PC-9 (cell line): ENCODE measurements at regions not wholly inside any gene's neighbourhood (a gene's known extent, or its start where the extent isn't known, plus 50 kb on each side); places are given as distances from the start of the nearest gene placed in this dataset.
"Not testable (repeated sequence)": the region's sequence is repeated elsewhere in the genome, so short reads cannot be mapped to it uniquely, and the experiment has no call there.

Source experiments
- BruUV-seq: library from RNA; stranded (reverse); fragments of 400-500 nt; replicated peaks from 2 replicates; lab custom pipeline; 2021; lab: Mats Ljungman, UMichigan
- CTCF ChIA-PET: fragments of 300-600 bp; sonication (Branson Sonifier 250); formaldehyde crosslinking; loops from one replicate; lab custom pipeline; 2022; ENCODE audit warnings: antibody characterized with exemption; lab: Charles Lee
- POLR2A ChIA-PET: fragments of 300-600 bp; sonication (Branson Sonifier 250); formaldehyde crosslinking; loops from one replicate; lab custom pipeline; 2022; ENCODE audit warnings: antibody characterized with exemption; ENCODE audit not compliant: unreplicated experiment; lab: Charles Lee
- DNase-seq, 2 experiments: peaks; one replicate each; pipeline versions ENCODE4 v3.0.0 to v3.0.0-alpha.2; 2015 to 2022; ENCODE audit warnings: mixed read lengths in 1 of 2
- H2AFZ ChIP-seq: fragments of 200-600 bp; sonication (generic); 2 replicates; pipeline ENCODE4 v1.8.1; 2017; ENCODE audit warnings: antibody characterized with exemption
- H3F3A ChIP-seq: fragments of 200-600 bp; sonication (generic); 2 replicates; pipeline ENCODE4 v1.8.1; 2017; ENCODE audit warnings: antibody characterized with exemption, mild to moderate bottlenecking, low read depth; ENCODE audit not compliant: insufficient read depth
- H3K27ac ChIP-seq: fragments of 200-600 bp; sonication (generic); 2 replicates; pipeline ENCODE4 v1.6.1; 2016; ENCODE audit warnings: mixed run types
- H3K27me3 ChIP-seq: fragments of 200-600 bp; sonication (generic); 2 replicates; pipeline ENCODE4 v1.6.1; 2016; ENCODE audit warnings: low read depth, mixed run types; ENCODE audit not compliant: insufficient read depth
- H3K36me3 ChIP-seq: fragments of 200-600 bp; sonication (generic); 2 replicates; pipeline ENCODE4 v1.6.1; 2016; ENCODE audit warnings: low read depth, mixed run types
- H3K4me1 ChIP-seq: fragments of 200-600 bp; sonication (generic); replicated peaks from 2 replicates; pipeline ENCODE4 v1.6.1; 2016; ENCODE audit warnings: mixed run types; ENCODE audit not compliant: insufficient read depth
- H3K4me2 ChIP-seq: fragments of 200-600 bp; sonication (generic); 2 replicates; pipeline ENCODE4 v1.6.1; 2017; ENCODE audit warnings: mixed run types
- H3K4me3 ChIP-seq: fragments of 200-600 bp; sonication (generic); 2 replicates; pipeline ENCODE4 v1.6.1; 2016; ENCODE audit warnings: mixed run types
- H3K79me2 ChIP-seq: fragments of 200-600 bp; sonication (generic); 2 replicates; pipeline ENCODE4 v1.6.1; 2017; ENCODE audit warnings: low read depth, mixed run types
- H3K9me2 ChIP-seq: fragments of 200-600 bp; sonication (generic); 2 replicates; pipeline ENCODE4 v1.8.1; 2017; ENCODE audit warnings: mild to moderate bottlenecking; ENCODE audit not compliant: insufficient read depth
- H3K9me3 ChIP-seq: fragments of 200-600 bp; sonication (generic); 2 replicates; pipeline ENCODE4 v1.8.1; 2016; ENCODE audit warnings: low read depth; ENCODE audit not compliant: insufficient read depth
- H4K20me1 ChIP-seq: fragments of 200-600 bp; sonication (generic); 2 replicates; pipeline ENCODE4 v1.8.1; 2017; ENCODE audit not compliant: insufficient read depth
- EZH2 ChIP-seq: fragments of 200-600 bp; sonication (generic); IDR thresholded peaks from 2 replicates; pipeline ENCODE4 v1.8.0; 2017; ENCODE audit warnings: antibody characterized with exemption, low read depth
- intact Hi-C: fragments of 100-400 bp; cut with micrococcal nuclease; formaldehyde crosslinking; loops from one replicate; pipeline ENCODE4 v1.10.0; 2022; ENCODE audit not compliant: unreplicated experiment
- TF ChIP-seq, protein P1 (sequence below): fragments of 200-600 bp; sonication (generic); conservative IDR thresholded peaks from 2 replicates; pipeline ENCODE4 v1.6.1; 2017; ENCODE audit warnings: mixed run types, antibody characterized with exemption, mild to moderate bottlenecking, moderate library complexity

DNA sequence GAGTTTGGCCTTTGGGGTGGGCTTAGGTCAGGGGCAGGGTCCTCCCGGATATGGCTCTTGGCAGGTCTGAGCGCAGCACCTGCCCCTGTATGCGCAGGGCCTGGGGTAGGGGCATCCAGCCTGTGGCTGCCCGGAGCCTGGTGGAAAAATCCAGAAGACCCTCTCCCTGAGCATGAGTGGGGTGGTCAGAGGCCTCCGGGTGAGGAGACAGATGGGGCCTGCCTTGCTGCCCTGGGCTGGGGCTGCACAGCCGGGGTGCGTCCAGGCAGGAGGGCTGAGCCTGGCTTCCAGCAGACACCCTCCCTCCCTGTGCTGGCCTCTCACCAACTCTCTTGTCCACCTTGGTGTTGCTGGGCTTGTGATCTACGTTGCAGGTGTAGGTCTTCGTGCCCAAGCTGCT lies 99.1 kb downstream of the TMEM121 start:
- POLR2A ChIA-PET, CTCF ChIA-PET, H3F3A ChIP-seq, H3K4me3 ChIP-seq, DNase-seq, H3K79me2 ChIP-seq, H3K4me2 ChIP-seq, H3K9me3 ChIP-seq, H3K36me3 ChIP-seq, H3K4me1 ChIP-seq, H3K27me3 ChIP-seq, H3K27ac ChIP-seq, H3K9me2 ChIP-seq, H2AFZ ChIP-seq, intact Hi-C loops, BruUV-seq, H4K20me1 ChIP-seq: not testable (repeated sequence)

- H3F3A ChIP-seq, H3K4me2 ChIP-seq, intact Hi-C loops, H3K36me3 ChIP-seq, H3K79me2 ChIP-seq, H3K27me3 ChIP-seq, H3K27ac ChIP-seq, H2AFZ ChIP-seq, CTCF ChIA-PET, H3K9me3 ChIP-seq, POLR2A ChIA-PET, H3K4me3 ChIP-seq, H3K9me2 ChIP-seq, DNase-seq, BruUV-seq, H3K4me1 ChIP-seq, H4K20me1 ChIP-seq: not testable (repeated sequence)
These were observed 99.7 kb downstream of the TMEM121 start for GRCh38 chr14:105626111-105626510.

- H4K20me1 ChIP-seq, H3K36me3 ChIP-seq, CTCF ChIA-PET, H3K27me3 ChIP-seq, BruUV-seq, H2AFZ ChIP-seq, intact Hi-C loops, DNase-seq, H3K4me3 ChIP-seq, H3K4me2 ChIP-seq, H3K9me2 ChIP-seq, H3K27ac ChIP-seq, POLR2A ChIA-PET, H3F3A ChIP-seq, H3K4me1 ChIP-seq, H3K79me2 ChIP-seq, H3K9me3 ChIP-seq: not testable (repeated sequence)
These were observed 100.3 kb downstream of the TMEM121 start for GRCh38 chr14:105626651-105627050.

- intact Hi-C loops, H3F3A ChIP-seq, H3K9me3 ChIP-seq, H3K27ac ChIP-seq, CTCF ChIA-PET, H4K20me1 ChIP-seq, H3K9me2 ChIP-seq, POLR2A ChIA-PET, DNase-seq, H2AFZ ChIP-seq, H3K36me3 ChIP-seq, H3K4me1 ChIP-seq, H3K4me2 ChIP-seq, H3K27me3 ChIP-seq, H3K79me2 ChIP-seq, H3K4me3 ChIP-seq, BruUV-seq: not testable (repeated sequence)
These were observed 100.9 kb downstream of the TMEM121 start for GRCh38 chr14:105627287-105627686.

GRCh38 chr14:105627701-105628100 lies 101.3 kb downstream of the TMEM121 start:
- ChIA-PET POLR2A (no interaction called here), CTCF (no interaction called here)
- intact Hi-C loops, result no loop called here
- no peak for DNase-seq
- Histone ChIP-seq H3K9me2 (no peaks in the 10 kb centered on the region), H2AFZ (no peak overlapping the region), H3K27ac (no peak overlapping the region), H3K4me1 (no peaks in the 10 kb centered on the region), H3K4me3 (no peak overlapping the region), H3F3A (no peaks in the 10 kb centered on the region), H3K79me2 (no peaks in the 10 kb centered on the region), H3K4me2 (no peak overlapping the region), H3K9me3 (no peaks in the 10 kb centered on the region), H3K36me3 (no peaks in the 10 kb centered on the region), H3K27me3 (peaks cover 10% of the 10 kb centered on the region; the same call in 1 of the 2 replicates), H4K20me1 (no peaks in the 10 kb centered on the region)
- no peak for TF ChIP-seq EZH2
- TF ChIP-seq, protein P1, sequence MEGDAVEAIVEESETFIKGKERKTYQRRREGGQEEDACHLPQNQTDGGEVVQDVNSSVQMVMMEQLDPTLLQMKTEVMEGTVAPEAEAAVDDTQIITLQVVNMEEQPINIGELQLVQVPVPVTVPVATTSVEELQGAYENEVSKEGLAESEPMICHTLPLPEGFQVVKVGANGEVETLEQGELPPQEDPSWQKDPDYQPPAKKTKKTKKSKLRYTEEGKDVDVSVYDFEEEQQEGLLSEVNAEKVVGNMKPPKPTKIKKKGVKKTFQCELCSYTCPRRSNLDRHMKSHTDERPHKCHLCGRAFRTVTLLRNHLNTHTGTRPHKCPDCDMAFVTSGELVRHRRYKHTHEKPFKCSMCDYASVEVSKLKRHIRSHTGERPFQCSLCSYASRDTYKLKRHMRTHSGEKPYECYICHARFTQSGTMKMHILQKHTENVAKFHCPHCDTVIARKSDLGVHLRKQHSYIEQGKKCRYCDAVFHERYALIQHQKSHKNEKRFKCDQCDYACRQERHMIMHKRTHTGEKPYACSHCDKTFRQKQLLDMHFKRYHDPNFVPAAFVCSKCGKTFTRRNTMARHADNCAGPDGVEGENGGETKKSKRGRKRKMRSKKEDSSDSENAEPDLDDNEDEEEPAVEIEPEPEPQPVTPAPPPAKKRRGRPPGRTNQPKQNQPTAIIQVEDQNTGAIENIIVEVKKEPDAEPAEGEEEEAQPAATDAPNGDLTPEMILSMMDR, result no peak
- BruUV-seq, result no TSS peak

DNA sequence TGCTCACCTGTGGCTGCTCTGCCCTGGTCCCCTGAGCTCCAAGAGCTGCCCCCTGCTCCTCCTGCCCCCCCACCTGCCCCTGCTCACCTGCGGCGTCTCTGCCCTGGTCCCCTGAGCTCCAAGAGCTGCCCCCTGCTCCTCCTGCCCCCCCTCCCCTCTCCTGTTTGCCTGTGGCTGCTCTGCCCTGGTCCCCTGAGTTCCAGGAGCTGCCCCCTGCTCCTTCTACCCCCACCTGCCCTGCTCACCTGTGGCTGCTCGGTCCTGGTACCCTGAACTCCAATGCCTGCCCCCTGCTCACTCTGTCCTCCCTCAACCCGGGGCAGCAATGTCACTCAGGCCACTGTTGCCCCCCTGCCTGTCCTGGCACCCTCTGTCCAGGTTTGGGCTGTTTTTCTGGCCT lies 101.7 kb downstream of the TMEM121 start:
- H3K9me3 ChIP-seq, H3K79me2 ChIP-seq, H3K36me3 ChIP-seq, H3K4me2 ChIP-seq, BruUV-seq, H3K27me3 ChIP-seq, CTCF ChIA-PET, POLR2A ChIA-PET, H3F3A ChIP-seq, H3K4me3 ChIP-seq, H3K9me2 ChIP-seq, H3K4me1 ChIP-seq, H4K20me1 ChIP-seq, H3K27ac ChIP-seq, intact Hi-C loops, H2AFZ ChIP-seq, DNase-seq: not testable (repeated sequence)

DNA sequence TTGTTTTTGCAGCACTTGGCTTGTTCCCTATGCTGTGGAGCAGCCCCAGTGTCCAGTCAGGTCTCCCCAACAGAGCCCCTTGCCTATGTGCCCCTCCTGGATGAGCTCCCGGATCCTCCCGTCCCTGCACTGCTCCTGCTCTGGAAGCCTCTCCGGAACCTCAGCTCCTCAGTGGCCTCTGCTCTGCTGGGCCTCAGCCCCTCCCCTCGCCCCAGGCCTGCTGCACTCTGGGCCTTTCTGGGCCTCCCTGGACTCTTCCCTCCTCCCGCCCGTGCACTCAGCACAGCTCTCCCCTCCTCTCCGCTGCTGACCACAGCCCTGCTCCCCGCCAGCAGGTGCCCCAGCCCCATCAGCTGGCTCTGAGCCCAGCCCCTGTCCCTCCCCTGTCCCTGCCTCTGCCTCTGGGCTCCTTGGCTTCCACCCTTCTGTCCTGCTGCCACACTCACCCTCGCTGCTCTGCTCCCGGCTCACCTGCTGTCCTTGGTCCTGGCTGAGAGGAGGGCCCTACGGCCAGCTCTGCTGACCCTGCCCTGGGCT lies 102.2 kb downstream of the TMEM121 start:
- POLR2A ChIA-PET, H3K4me1 ChIP-seq, H3K9me2 ChIP-seq, CTCF ChIA-PET, BruUV-seq, H3K27ac ChIP-seq, intact Hi-C loops, H3K4me3 ChIP-seq, H3K9me3 ChIP-seq, H3F3A ChIP-seq, H3K36me3 ChIP-seq, H3K4me2 ChIP-seq, H3K27me3 ChIP-seq, H4K20me1 ChIP-seq, H2AFZ ChIP-seq, DNase-seq, H3K79me2 ChIP-seq: not testable (repeated sequence)
